ENCODE measurements at regions not wholly inside any gene's neighbourhood (a gene's known extent, or its start where the extent isn't known, plus 50 kb on each side); places are given as distances from the start of the nearest gene placed in this dataset.

GRCh38 chr7:25552998-25553397 is 324.7 kb upstream of the NPVF start:
- ATAC-seq (replicated peaks) = no peak
- H3K4me1 Mint-ChIP-seq = peaks cover 2 to 6% of the 10 kb centered on the region in 2 donors
- H3K36me3 Mint-ChIP-seq = no peaks in the 10 kb centered on the region
- no peaks in the 10 kb centered on the region for H3K9me3 Mint-ChIP-seq
- H3K27ac Mint-ChIP-seq = no peak overlapping the region
- no peak for DNase-seq
- H3K27me3 Mint-ChIP-seq = peaks cover 10 to 37% of the 10 kb centered on the region in 2 donors
- no peak overlapping the region for H3K4me3 Mint-ChIP-seq

GRCh38 chr7:25553580-25554291 is 325.4 kb upstream of the NPVF start:
- H3K27ac Mint-ChIP-seq = no peak overlapping the region
- no peak for DNase-seq
- ATAC-seq (replicated peaks) = no peak
- no peak overlapping the region for H3K4me3 Mint-ChIP-seq
- H3K27me3 Mint-ChIP-seq = peaks cover 10 to 33% of the 10 kb centered on the region in 2 donors
- H3K9me3 Mint-ChIP-seq = peaks cover 0 to 1% of the 10 kb centered on the region in 2 donors
- H3K4me1 Mint-ChIP-seq = peaks cover 2 to 6% of the 10 kb centered on the region in 2 donors
- no peaks in the 10 kb centered on the region for H3K36me3 Mint-ChIP-seq

- peaks cover 0 to 1% of the 10 kb centered on the region in 2 donors for H3K9me3 Mint-ChIP-seq
- DNase-seq = no peak
- H3K36me3 Mint-ChIP-seq = no peaks in the 10 kb centered on the region
- H3K4me1 Mint-ChIP-seq = peaks cover 2 to 6% of the 10 kb centered on the region in 2 donors
- peaks cover 7 to 16% of the 10 kb centered on the region in 2 donors for H3K27me3 Mint-ChIP-seq
- H3K27ac Mint-ChIP-seq = no peak overlapping the region
- no peak overlapping the region for H3K4me3 Mint-ChIP-seq
- ATAC-seq (replicated peaks) = no peak
Measured at GRCh38 chr7:25557379-25557917, 329.2 kb upstream of the NPVF start.

- ATAC-seq (replicated peaks) = no peak
- H3K27ac Mint-ChIP-seq = no peak overlapping the region
Measured at GRCh38 chr7:25557930-25558329, 329.6 kb upstream of the NPVF start.

GRCh38 chr7:25558605-25559004 is 330.3 kb upstream of the NPVF start:
- Mint-ChIP-seq H3K9me3 (peaks cover 0 to 1% of the 10 kb centered on the region in 2 donors), H3K4me3 (no peak overlapping the region), H3K4me1 (peaks cover 2 to 6% of the 10 kb centered on the region in 2 donors), H3K27me3 (peaks cover 7 to 11% of the 10 kb centered on the region in 2 donors), H3K36me3 (no peaks in the 10 kb centered on the region), H3K27ac (no peak overlapping the region)
- ATAC-seq (replicated peaks) = no peak
- no peak for DNase-seq

More at GRCh38 chr7:25557930-25558329, 329.6 kb upstream of the NPVF start:
- Mint-ChIP-seq H3K4me1 (peaks cover 2 to 6% of the 10 kb centered on the region in 2 donors), H3K27me3 (peaks cover 7 to 12% of the 10 kb centered on the region in 2 donors), H3K36me3 (no peaks in the 10 kb centered on the region), H3K9me3 (peaks cover 0 to 1% of the 10 kb centered on the region in 2 donors), H3K4me3 (no peak overlapping the region)
- DNase-seq = no peak

GRCh38 chr7:25559581-25560367 is 331.5 kb upstream of the NPVF start:
- H3K4me1 Mint-ChIP-seq = peaks cover 2 to 6% of the 10 kb centered on the region in 2 donors
- H3K4me3 Mint-ChIP-seq = no peak overlapping the region
- no peak overlapping the region for H3K27ac Mint-ChIP-seq
- DNase-seq (no peak), ATAC-seq (replicated peaks) (no peak)
- H3K27me3 Mint-ChIP-seq = peaks cover 7 to 9% of the 10 kb centered on the region in 2 donors
- H3K36me3 Mint-ChIP-seq = no peaks in the 10 kb centered on the region
- peaks cover 0 to 1% of the 10 kb centered on the region in 2 donors for H3K9me3 Mint-ChIP-seq

GRCh38 chr7:25562673-25563182 is 334.4 kb upstream of the NPVF start:
- Mint-ChIP-seq H3K36me3 (no peaks in the 10 kb centered on the region), H3K9me3 (peaks cover 0 to 1% of the 10 kb centered on the region in 2 donors), H3K27me3 (peaks cover 7 to 8% of the 10 kb centered on the region in 2 donors), H3K4me3 (no peak overlapping the region), H3K27ac (no peak overlapping the region), H3K4me1 (peaks cover 0 to 7% of the 10 kb centered on the region in 2 donors)
- ATAC-seq (replicated peaks) (no peak), DNase-seq (no peak)

- H3K27ac Mint-ChIP-seq = no peak overlapping the region
- ATAC-seq (replicated peaks) (no peak), DNase-seq (no peak)
- no peaks in the 10 kb centered on the region for H3K9me3 Mint-ChIP-seq
- H3K4me1 Mint-ChIP-seq = peaks cover 0 to 6% of the 10 kb centered on the region in 2 donors
- H3K4me3 Mint-ChIP-seq = no peak overlapping the region
- no peaks in the 10 kb centered on the region for H3K36me3 Mint-ChIP-seq
- H3K27me3 Mint-ChIP-seq = peaks cover 7 to 8% of the 10 kb centered on the region in 2 donors
Measured at GRCh38 chr7:25565002-25565401, 336.7 kb upstream of the NPVF start.

- Mint-ChIP-seq H3K9me3 (no peaks in the 10 kb centered on the region), H3K36me3 (no peaks in the 10 kb centered on the region), H3K4me1 (peaks cover 0 to 6% of the 10 kb centered on the region in 2 donors), H3K27ac (peak overlapping the region; percentile 51), H3K4me3 (no peak overlapping the region), H3K27me3 (peaks cover 7 to 8% of the 10 kb centered on the region in 2 donors)
- no peak for ATAC-seq (replicated peaks)
- peak; percentile 27 for DNase-seq
Measured at GRCh38 chr7:25565949-25566348, 337.7 kb upstream of the NPVF start.

GRCh38 chr7:25567430-25567829 is 339.1 kb upstream of the NPVF start:
- peaks cover 0 to 6% of the 10 kb centered on the region in 2 donors for H3K4me1 Mint-ChIP-seq
- H3K4me3 Mint-ChIP-seq = no peak overlapping the region
- no peaks in the 10 kb centered on the region for H3K36me3 Mint-ChIP-seq
- DNase-seq (no peak), ATAC-seq (replicated peaks) (no peak)
- peaks cover 0 to 11% of the 10 kb centered on the region in 2 donors for H3K27me3 Mint-ChIP-seq
- no peak overlapping the region for H3K27ac Mint-ChIP-seq
- H3K9me3 Mint-ChIP-seq = no peaks in the 10 kb centered on the region

GRCh38 chr7:25569765-25570164 is 341.5 kb upstream of the NPVF start:
- DNase-seq = no peak
- no peak overlapping the region for H3K4me3 Mint-ChIP-seq

GRCh38 chr7:25572423-25572822 is 344.1 kb upstream of the NPVF start:
- H3K27ac Mint-ChIP-seq = no peak overlapping the region
- no peak overlapping the region for H3K4me3 Mint-ChIP-seq
- H3K4me1 Mint-ChIP-seq = no peaks in the 10 kb centered on the region
- DNase-seq (no peak), ATAC-seq (replicated peaks) (no peak)
- H3K27me3 Mint-ChIP-seq = peaks cover 7 to 11% of the 10 kb centered on the region in 2 donors
- H3K36me3 Mint-ChIP-seq = no peaks in the 10 kb centered on the region
- no peaks in the 10 kb centered on the region for H3K9me3 Mint-ChIP-seq

More at GRCh38 chr7:25569765-25570164, 341.5 kb upstream of the NPVF start:
- ATAC-seq (replicated peaks) = no peak
- peaks cover 5 to 10% of the 10 kb centered on the region in 2 donors for H3K27me3 Mint-ChIP-seq
- peaks cover 0 to 6% of the 10 kb centered on the region in 2 donors for H3K4me1 Mint-ChIP-seq
- no peak overlapping the region for H3K27ac Mint-ChIP-seq
- no peaks in the 10 kb centered on the region for H3K9me3 Mint-ChIP-seq
- no peaks in the 10 kb centered on the region for H3K36me3 Mint-ChIP-seq

GRCh38 chr7:25574828-25575227 is 346.5 kb upstream of the NPVF start:
- H3K9me3 Mint-ChIP-seq = no peaks in the 10 kb centered on the region
- H3K4me3 Mint-ChIP-seq = no peak overlapping the region
- peaks cover 7 to 17% of the 10 kb centered on the region in 2 donors for H3K27me3 Mint-ChIP-seq
- H3K27ac Mint-ChIP-seq = no peak overlapping the region
- DNase-seq (no peak), ATAC-seq (replicated peaks) (no peak)
- H3K36me3 Mint-ChIP-seq = no peaks in the 10 kb centered on the region
- no peaks in the 10 kb centered on the region for H3K4me1 Mint-ChIP-seq

- Mint-ChIP-seq H3K27ac (no peak overlapping the region), H3K36me3 (no peaks in the 10 kb centered on the region), H3K9me3 (no peaks in the 10 kb centered on the region), H3K4me3 (no peak overlapping the region), H3K27me3 (peaks cover 7 to 23% of the 10 kb centered on the region in 2 donors), H3K4me1 (no peaks in the 10 kb centered on the region)
- no peak for ATAC-seq (replicated peaks)
- no peak for DNase-seq
Measured at GRCh38 chr7:25575634-25576033, 347.3 kb upstream of the NPVF start.

Measured in stimulated activated naive B cell treated with anti-CD40 and anti-IgM and Interleukin-4, amounts not matched to agents 10 μg/mL and 1 μg/mL and 100 μg/mL, for 72 hours (primary cell).